M059J (cell line): ENCODE measurements at regions not wholly inside any gene's neighbourhood (a gene's known extent, or its start where the extent isn't known, plus 50 kb on each side); places are given as distances from the start of the nearest gene placed in this dataset.
"Not testable (repeated sequence)": the region's sequence is repeated elsewhere in the genome, so short reads cannot be mapped to it uniquely, and the experiment has no call there.

Experiments used
- DNase-seq: peaks from one replicate; pipeline ENCODE4 v3.0.0-alpha.2; 2012; ENCODE audit warnings: low read depth

DNA sequence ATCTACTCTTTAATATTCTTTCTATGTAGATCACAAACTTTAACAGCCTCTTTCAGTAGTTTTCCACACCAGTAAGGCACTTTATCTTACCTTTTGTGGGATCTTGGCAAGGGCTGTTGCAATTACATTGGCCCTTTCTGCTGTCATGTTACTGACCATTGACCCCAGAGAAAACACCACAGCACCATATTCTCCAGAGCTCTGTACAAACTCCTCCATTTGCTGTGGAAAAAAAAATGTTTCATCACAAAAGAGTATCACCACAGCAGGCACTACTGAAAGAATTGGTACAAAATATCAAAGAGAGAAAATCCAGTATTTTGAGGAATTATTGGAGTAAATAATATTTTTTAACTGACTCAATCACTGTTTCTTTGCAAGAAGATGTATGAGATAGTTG is 62.3 kb upstream of the UGT2A3 start:
- DNase-seq: not testable (repeated sequence)

DNA sequence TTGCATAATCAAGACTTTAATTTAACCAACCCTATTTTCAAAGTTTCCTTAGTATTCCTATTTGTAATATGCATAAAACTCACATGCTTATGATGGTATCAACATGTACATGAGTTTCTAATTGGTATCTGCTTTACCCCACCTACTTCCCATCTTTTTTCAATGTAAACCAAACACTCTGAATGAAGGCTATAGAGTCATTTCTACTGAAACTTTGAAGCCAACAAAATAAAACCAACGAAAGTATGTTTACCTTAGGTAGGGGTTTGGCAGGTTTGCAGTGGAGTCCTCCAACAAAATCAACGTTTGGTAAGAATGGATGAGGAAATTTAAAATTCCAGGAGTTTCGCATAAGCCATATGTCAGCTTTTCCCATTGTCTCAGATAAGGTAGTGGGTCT is 66.4 kb upstream of the UGT2A3 start:
- DNase-seq: not testable (repeated sequence)

DNA sequence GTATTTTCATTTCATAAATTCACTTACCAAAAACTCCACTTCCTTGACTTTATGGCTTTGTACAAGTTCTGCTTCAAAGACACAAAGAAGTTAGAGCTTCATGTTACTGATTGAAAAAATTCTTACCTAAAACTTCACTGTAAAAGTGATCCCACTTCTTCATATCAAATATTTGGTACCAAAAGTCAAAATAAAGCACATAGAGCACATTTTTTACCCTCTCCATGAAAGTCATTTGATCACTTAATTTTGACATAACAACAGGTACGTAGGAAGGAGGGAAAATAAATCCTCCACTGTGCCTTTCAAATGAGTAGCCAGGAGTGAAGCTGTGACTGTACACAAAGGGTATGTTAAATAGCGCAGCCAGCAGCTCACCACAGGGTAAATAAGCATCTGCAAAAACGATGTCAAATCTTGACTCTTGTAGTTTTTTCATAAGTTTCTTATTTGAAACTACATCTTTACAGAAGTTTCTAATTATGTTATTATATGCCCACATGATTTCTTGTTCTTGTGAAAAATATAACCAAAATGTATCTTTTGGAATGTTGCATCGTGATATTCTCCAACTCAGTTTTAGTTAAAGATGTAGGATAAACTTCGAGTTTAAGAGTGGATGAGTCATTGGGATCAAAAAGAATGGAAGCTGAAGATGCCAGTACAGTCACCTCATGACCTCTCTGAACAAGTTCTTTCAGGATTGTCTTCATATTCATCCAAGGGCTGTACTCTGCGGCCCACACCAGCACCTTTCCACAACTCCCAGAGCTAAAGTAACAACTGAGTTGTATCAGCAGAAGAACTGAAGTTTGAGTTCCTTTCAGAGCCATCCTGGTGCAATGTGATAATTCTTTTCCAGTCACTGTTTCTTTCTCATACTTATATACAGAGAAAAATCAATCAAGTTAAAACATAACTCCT is 68.2 kb upstream of the UGT2A3 start:
- DNase-seq: not testable (repeated sequence)

DNA sequence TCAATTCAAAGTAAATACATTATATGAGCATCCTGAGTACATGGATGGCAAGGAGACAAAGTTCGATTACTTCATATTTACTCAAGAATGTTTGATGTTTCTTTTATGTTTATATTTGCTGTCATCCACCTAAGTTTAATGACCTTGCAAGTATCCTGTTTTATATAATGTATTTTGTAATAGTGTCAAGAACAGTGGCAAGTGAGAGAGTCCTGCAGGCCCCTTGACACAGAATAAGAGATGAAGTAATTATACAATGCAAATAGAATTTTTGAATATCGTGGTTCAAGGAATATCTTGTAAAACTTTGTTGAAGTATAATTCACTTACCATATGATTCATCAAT is 68.8 kb upstream of the UGT2A3 start:
- not testable (repeated sequence) for DNase-seq

DNA sequence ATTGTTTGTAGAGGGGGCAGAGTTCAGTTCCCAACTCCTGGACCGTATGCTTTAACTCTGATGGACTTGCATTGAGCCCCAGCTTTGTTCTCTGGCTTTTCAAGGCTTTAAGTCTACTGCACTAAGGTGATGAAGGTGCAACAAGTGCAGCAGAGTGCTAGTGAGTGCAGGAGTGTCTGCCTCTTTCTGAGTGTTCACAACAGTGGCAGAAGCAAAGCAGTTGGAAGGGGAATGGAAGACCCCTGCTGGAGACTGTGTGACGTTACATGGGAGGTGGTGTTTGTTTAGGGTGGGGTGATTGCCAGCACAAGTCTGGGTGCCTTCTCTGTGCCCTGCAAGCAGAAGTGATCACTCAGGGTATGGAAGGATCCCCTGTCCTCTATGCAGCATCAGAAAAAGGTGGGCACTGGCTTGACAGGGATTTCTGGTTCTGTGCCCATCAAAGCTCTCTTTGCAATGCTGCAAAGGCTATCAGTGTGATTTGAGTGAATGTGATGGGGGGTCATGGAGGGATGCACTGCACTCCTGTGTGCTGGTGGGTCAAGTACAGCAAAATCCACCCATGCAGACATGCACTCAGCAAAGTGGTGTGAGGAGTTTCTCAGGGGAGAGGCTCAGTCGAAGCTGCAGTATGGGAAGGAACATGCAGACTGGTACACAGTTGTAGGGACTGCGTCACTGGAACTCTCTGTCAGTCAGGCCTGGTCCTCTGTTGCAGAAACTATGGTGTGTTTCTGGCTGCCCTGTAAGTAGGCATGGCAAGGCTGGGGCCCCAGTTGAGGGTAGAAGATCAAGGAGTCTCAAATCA is 70.9 kb upstream of the UGT2B7 start:
- DNase-seq: peak; percentile 0

DNA sequence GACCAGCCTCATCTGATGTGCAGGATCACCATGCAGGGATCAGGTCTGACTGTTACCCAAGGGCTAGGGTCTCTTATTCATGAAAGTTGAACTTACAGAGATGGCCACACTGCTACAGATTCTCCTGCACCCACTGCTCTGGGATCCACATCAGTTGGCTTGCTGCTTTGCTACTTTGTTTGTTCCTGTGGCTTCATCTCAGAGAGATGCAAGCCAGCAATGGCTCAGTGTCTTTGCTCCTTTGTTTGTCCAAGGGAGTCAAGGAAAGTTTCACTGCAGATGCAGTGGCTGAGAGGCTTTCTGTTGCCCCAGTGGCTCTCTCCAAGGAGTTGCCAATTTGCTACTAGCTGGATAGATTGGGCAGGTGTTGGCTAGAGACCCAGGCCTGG is 70.3 kb upstream of the UGT2B7 start:
- DNase-seq: no peak

DNA sequence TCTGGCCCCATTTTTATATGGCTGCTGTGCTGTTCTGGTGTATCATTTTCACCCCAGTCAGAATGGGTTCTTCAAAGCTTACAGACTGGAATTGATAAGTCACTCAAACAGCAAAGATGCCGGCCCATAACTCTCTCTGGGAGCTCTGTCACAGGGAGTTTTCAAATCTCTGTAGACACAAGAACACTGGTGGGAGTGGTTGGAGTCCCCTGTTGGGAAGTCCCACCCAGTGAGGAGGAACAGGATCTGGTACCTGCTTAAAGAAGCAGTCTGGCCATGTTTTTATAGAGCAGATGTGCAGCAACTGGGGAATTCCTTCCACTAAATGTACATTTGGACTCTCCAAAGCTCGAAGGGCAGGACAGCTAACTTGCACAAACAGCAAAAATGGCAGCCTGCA is 69.3 kb upstream of the UGT2B7 start:
- DNase-seq: no peak

DNA sequence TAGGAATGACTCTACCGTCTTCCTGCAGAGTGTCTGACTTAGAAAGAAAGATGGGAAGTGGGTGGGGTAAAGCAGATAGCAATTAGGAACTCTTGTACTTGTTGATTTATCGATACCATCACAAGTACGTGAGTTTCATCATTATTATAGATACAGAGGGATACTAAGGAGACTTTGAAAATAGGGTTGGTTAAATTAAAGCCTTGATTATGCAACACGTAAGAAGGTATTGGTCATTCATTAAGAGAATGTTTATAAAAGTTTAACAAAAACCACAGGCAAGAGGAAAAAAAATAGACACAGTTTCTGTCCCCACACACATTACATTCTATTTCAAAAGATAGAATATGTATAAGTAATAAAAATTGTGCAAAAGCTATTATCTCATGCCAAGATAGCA is 65.9 kb upstream of the UGT2B7 start:
- DNase-seq: no peak

DNA sequence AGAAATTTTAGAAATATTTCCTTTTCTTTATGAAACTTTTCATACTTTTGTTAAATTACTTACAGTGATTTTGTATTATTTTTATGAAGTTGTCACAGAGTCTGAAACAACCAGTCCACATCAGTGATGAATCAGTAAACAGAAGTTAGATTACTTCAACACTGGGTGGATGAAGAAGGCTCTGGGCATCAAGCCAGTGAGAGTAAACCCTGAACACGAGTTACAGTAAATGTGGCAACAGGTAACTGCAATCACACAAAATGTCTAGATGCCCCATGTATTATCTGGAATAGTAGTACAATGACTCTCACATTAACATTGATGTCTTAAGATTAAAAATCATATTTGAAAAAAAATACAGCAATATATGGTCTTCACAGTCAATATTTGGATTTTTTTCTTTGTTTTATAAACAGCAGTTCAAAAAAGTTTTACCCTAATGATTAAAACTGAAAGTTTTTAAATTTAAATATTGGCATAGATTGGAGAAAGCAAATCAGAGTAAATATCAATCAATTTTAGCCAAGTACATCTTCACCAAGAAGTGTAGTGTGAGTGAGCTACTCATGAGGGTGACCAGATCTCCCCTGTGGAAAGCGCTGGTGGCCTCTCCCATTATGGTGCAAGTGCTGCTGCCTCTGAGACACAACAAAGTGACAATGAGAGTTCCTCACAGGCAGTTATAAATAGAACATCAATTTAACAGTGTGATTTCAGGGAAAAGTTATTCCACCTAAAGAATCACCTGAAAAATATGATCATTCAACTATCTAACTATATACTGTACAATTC is 63.2 kb upstream of the UGT2B7 start:
- peak; percentile 16 for DNase-seq

DNA sequence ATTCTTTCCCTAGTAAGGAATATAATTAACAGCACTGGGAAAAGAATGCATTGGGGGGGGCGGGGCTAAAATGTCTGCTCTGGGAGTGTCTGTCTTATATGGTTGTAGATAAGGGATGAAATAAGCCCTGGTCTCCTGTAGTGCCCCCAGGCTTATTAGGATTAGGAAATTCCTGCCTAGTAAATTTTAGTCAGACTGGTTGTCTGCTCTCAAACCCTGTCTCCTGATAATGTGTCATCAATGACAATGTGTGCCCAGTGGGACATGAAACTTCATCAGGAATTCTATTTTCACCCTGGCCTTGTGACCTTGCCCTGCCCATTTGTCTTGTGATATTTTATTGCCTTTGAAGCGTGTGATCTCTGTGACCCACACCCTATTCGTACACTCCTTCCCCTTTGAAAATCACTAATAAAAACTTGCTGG is 61.9 kb upstream of the UGT2B7 start:
- not testable (repeated sequence) for DNase-seq

DNA sequence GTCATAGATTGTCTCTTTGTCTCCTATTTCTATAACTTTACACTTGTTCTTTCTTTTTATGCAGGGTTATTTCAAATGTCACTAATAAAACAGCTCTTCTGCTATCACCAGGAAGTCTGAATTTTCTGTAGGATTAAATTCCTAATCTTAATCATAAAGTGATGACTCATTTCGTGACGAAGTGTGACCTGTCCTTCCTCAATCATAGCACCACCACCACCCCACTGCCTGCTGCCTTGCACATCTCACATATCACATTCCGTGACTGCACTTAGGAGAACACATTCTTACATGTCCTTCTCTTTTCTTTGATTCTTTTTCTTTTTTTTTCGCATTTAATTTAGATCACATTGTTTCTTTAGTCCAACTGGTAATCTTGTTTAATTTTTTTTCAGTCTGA is 57.7 kb upstream of the UGT2B7 start:
- peak; percentile 49 for DNase-seq

DNA sequence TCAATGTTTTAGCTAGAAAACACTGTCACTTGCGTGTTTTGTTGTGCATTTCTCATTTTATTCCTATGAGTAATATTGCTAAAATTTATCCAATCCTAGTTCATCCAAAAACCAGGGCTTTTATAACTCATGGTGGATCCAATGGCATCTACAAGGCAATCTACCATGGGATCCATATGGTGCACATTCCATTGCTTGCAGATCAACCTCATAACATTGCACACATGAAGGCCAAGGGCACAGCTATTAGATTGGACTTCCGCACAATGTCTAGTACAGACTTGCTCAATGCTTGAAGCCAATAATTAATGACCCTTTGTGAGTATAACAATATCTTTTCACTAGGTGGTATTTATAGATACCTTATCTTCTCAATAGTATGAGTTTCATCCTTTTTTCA is 57.2 kb upstream of the UGT2B7 start:
- DNase-seq: no peak

DNA sequence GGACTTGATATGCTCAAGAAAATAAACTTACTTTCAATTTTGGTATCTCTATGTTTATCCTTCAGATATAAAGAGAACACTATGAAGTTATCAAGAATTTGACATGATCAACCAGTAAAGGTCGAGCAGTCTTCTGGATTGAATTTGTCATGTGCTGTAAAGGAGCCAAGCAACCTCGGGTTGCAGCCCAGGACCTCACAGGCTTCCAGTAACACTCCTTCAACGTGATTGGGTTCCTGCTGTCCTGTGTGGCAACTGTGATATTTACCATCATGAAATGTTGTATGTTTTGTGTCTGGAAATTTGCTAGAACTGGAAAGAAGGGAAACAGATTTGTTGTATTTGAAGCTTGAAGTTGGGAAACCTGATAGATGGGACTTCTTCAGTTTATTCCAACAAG is 52.0 kb upstream of the UGT2B7 start:
- no peak for DNase-seq
